H9 (cell line): ENCODE measurements at regions not wholly inside any gene's neighbourhood (a gene's known extent, or its start where the extent isn't known, plus 50 kb on each side); places are given as distances from the start of the nearest gene placed in this dataset.

Experiments used
- DNase-seq: peaks from one replicate; pipeline ENCODE4 v3.0.0-alpha.2; 2017
- H2AFZ ChIP-seq: one replicate; pipeline ENCODE4 v1.6.1; 2013; ENCODE audit warnings: mild to moderate bottlenecking, low read length, control low read depth, moderate library complexity
- H2AK5ac ChIP-seq: 2 replicates; pipeline ENCODE4 v1.6.1; 2013; ENCODE audit warnings: low read length, control low read depth, mixed read lengths; ENCODE audit not compliant: insufficient read length
- H2BK120ac ChIP-seq: one replicate; pipeline ENCODE4 v1.6.1; 2013; ENCODE audit warnings: low read depth, mild to moderate bottlenecking, low read length, control low read depth, inconsistent platforms; ENCODE audit not compliant: poor library complexity, severe bottlenecking
- H2BK12ac ChIP-seq: 2 replicates; pipeline ENCODE4 v1.6.1; 2013; ENCODE audit warnings: low read length, control low read depth, mixed read lengths, low read depth; ENCODE audit not compliant: insufficient read length
- H2BK15ac ChIP-seq: 2 replicates; pipeline ENCODE4 v1.6.1; 2013; ENCODE audit warnings: low read depth, low read length, control low read depth
- H2BK20ac ChIP-seq: one replicate; pipeline ENCODE4 v1.6.1; 2013; ENCODE audit warnings: low read depth, mild to moderate bottlenecking, low read length, control low read depth, inconsistent platforms; ENCODE audit not compliant: poor library complexity, severe bottlenecking
- H2BK5ac ChIP-seq: 2 replicates; pipeline ENCODE4 v1.6.1; 2013; ENCODE audit warnings: low read length, control low read depth, mixed read lengths; ENCODE audit not compliant: insufficient read length
- H3K14ac ChIP-seq: 2 replicates; pipeline ENCODE4 v1.6.1; 2013; ENCODE audit warnings: low read length, control low read depth; ENCODE audit not compliant: insufficient read depth
- H3K18ac ChIP-seq: 2 replicates; pipeline ENCODE4 v1.6.1; 2013; ENCODE audit warnings: low read depth, mild to moderate bottlenecking, mixed read lengths, low read length, control low read depth; ENCODE audit not compliant: insufficient read length
- H3K23ac ChIP-seq: 2 replicates; pipeline ENCODE4 v1.6.1; 2013; ENCODE audit warnings: low read length, control low read depth, mixed read lengths, low read depth; ENCODE audit not compliant: insufficient read length
- H3K23me2 ChIP-seq: 2 replicates; pipeline ENCODE4 v1.6.1; 2013; ENCODE audit warnings: low read depth, mild to moderate bottlenecking, mixed read lengths, low read length, control low read depth; ENCODE audit not compliant: insufficient read length, poor library complexity, severe bottlenecking
- H3K27ac ChIP-seq: 2 replicates; pipeline ENCODE4 v1.5.1; 2013; ENCODE audit warnings: low read length, control low read depth, mixed read lengths, low read depth; ENCODE audit not compliant: insufficient read length
- H3K27me3 ChIP-seq: 2 replicates; pipeline ENCODE4 v1.6.1; 2013; ENCODE audit warnings: low read length, control low read depth, inconsistent platforms; ENCODE audit not compliant: insufficient read depth
- H3K4ac ChIP-seq: 2 replicates; pipeline ENCODE4 v1.6.1; 2013; ENCODE audit warnings: low read depth, mild to moderate bottlenecking, control low read depth, inconsistent platforms, low read length, moderate library complexity
- H3K4me1 ChIP-seq: 2 replicates; pipeline ENCODE4 v1.6.1; 2013; ENCODE audit warnings: low read length, control low read depth, inconsistent platforms; ENCODE audit not compliant: insufficient read depth
- H3K4me2 ChIP-seq: 2 replicates; pipeline ENCODE4 v1.6.1; 2013; ENCODE audit warnings: low read length, control low read depth, mixed read lengths; ENCODE audit not compliant: insufficient read length, insufficient read depth
- H3K56ac ChIP-seq: 2 replicates; pipeline ENCODE4 v1.6.1; 2013; ENCODE audit warnings: low read depth, mild to moderate bottlenecking, mixed read lengths, low read length, control low read depth; ENCODE audit not compliant: insufficient read length
- H3K79me1 ChIP-seq: 2 replicates; pipeline ENCODE4 v1.6.1; 2013; ENCODE audit warnings: low read depth, mild to moderate bottlenecking, moderate library complexity, low read length, control low read depth, inconsistent platforms; ENCODE audit not compliant: insufficient read depth, poor library complexity, severe bottlenecking
- H3K79me2 ChIP-seq: 2 replicates; pipeline ENCODE4 v1.6.1; 2013; ENCODE audit warnings: low read length, control low read depth, inconsistent platforms; ENCODE audit not compliant: insufficient read depth
- H3K9ac ChIP-seq: 2 replicates; pipeline ENCODE4 v1.6.1; 2013; ENCODE audit warnings: low read length, control low read depth, mixed read lengths; ENCODE audit not compliant: insufficient read length; ENCODE audit errors: extremely low read depth
- H3K9me3 ChIP-seq: one replicate; pipeline ENCODE4 v1.6.1; 2013; ENCODE audit warnings: low read depth, low read length, inconsistent platforms; ENCODE audit not compliant: control insufficient read depth
- H3T11ph ChIP-seq: one replicate; pipeline ENCODE4 v1.6.1; 2013; ENCODE audit warnings: mild to moderate bottlenecking, low read length, control low read depth, inconsistent platforms
- H4K20me1 ChIP-seq: one replicate; pipeline ENCODE4 v1.6.1; 2013; ENCODE audit not compliant: control insufficient read depth, insufficient read length, insufficient read depth
- H4K5ac ChIP-seq: 2 replicates; pipeline ENCODE4 v1.6.1; 2013; ENCODE audit warnings: low read depth, mild to moderate bottlenecking, mixed read lengths, low read length, control low read depth; ENCODE audit not compliant: insufficient read length
- H4K8ac ChIP-seq: replicated peaks from 2 replicates; pipeline ENCODE4 v1.6.1; 2013; ENCODE audit warnings: low read length, control low read depth, mixed read lengths, low read depth; ENCODE audit not compliant: insufficient read length
- H4K91ac ChIP-seq: 2 replicates; pipeline ENCODE4 v1.6.1; 2013; ENCODE audit warnings: low read depth, mild to moderate bottlenecking, moderate library complexity, mixed read lengths, low read length, control low read depth; ENCODE audit not compliant: insufficient read length
- H3K27ac Mint-ChIP-seq, 3 experiments: 2 replicates in 2 of 3; 3 replicates in 1 of 3; pipeline ENCODE4 v1.8.0; 2020 to 2021; ENCODE audit warnings: mixed read lengths in 3 of 3, mild to moderate bottlenecking in 1 of 3, moderate library complexity in 1 of 3
- H3K27me3 Mint-ChIP-seq: 2 replicates; pipeline ENCODE4 v1.8.0; 2021; ENCODE audit warnings: low read depth, mild to moderate bottlenecking, moderate library complexity, mixed read lengths
- H3K36me3 Mint-ChIP-seq, 3 experiments: 2 replicates in 2 of 3; 3 replicates in 1 of 3; pipeline ENCODE4 v1.8.0; 2020 to 2021; ENCODE audit warnings: low read depth in 3 of 3, mixed read lengths in 3 of 3; ENCODE audit not compliant: insufficient read depth in 1 of 3
- H3K4me1 Mint-ChIP-seq, 2 experiments: 2 replicates each; pipeline ENCODE4 v1.8.0; 2020; ENCODE audit warnings: mixed read lengths in 2 of 2
- H3K4me3 Mint-ChIP-seq, 2 experiments: 2 replicates in 1 of 2; 3 replicates in 1 of 2; pipeline ENCODE4 v1.8.0; 2020 to 2021; ENCODE audit warnings: mild to moderate bottlenecking in 2 of 2, mixed read lengths in 2 of 2, moderate library complexity in 1 of 2
- H3K9me3 Mint-ChIP-seq, 2 experiments: 2 replicates in 1 of 2; 3 replicates in 1 of 2; pipeline ENCODE4 v1.8.0; 2020; ENCODE audit warnings: mild to moderate bottlenecking in 2 of 2, mixed read lengths in 2 of 2, moderate library complexity in 1 of 2
- CTCF ChIP-seq: fragments of 200-600 bp; sonication (generic); conservative IDR thresholded peaks from 3 replicates; pipeline ENCODE4 v1.8.0; 2021; ENCODE audit warnings: antibody characterized with exemption, mild to moderate bottlenecking
- WGBS: extraction: QIAGEN DNeasy Blood & Tissue Kit; methylation state at CpG from one replicate; pipeline ENCODE4 v1.1.7; 2013; ENCODE audit warnings: missing lambda C conversion rate, low lambda C conversion rate, mixed read lengths; ENCODE audit not compliant: insufficient read length; ENCODE audit errors: extremely low coverage; 5-methylcytosine and 5-hydroxymethylcytosine counted together

- H3K23ac ChIP-seq: no peak overlapping the region
- H4K20me1 ChIP-seq: no peaks in the 10 kb centered on the region
- H3K23me2 ChIP-seq: no peaks in the 10 kb centered on the region
- no peak overlapping the region for H2BK5ac ChIP-seq
- no peak overlapping the region for H3K9ac ChIP-seq
- Mint-ChIP-seq H3K4me3 (no peak overlapping the region), H3K27ac (no peak overlapping the region), H3K9me3 (no peaks in the 10 kb centered on the region; a peak in 1 of 5 replicates), H3K4me1 (peaks cover 17 to 19% of the 10 kb centered on the region in 2 experiments), H3K36me3 (no peaks in the 10 kb centered on the region), H3K27me3 (no peaks in the 10 kb centered on the region; the same call in 1 of the 2 replicates)
- H4K8ac ChIP-seq: no peak overlapping the region
- H3T11ph ChIP-seq: no peak overlapping the region
- no peak overlapping the region for H3K4ac ChIP-seq
- no CpG with 5 or more reads among the region's 3 CpGs for WGBS
- no peak overlapping the region for H4K91ac ChIP-seq
- no peak overlapping the region for H2BK15ac ChIP-seq
- H2BK20ac ChIP-seq: no peak overlapping the region
- no peak overlapping the region for H2BK120ac ChIP-seq
- H3K18ac ChIP-seq: no peak overlapping the region
- H3K4me2 ChIP-seq: no peak overlapping the region
- no peak overlapping the region for H4K5ac ChIP-seq
- no peaks in the 10 kb centered on the region for H3K9me3 ChIP-seq
- no peaks in the 10 kb centered on the region; the same call in 1 of the 2 replicates for H3K4me1 ChIP-seq
- no peak overlapping the region for H3K56ac ChIP-seq
- H2AK5ac ChIP-seq: no peak overlapping the region
- H3K14ac ChIP-seq: no peak overlapping the region
- no peak for TF ChIP-seq CTCF
- H3K27me3 ChIP-seq: no peaks in the 10 kb centered on the region
- H2AFZ ChIP-seq: no peak overlapping the region
- peak; percentile 49 for DNase-seq
- H3K27ac ChIP-seq: no peak overlapping the region
- no peaks in the 10 kb centered on the region for H3K79me1 ChIP-seq
- no peak overlapping the region for H2BK12ac ChIP-seq
- no peaks in the 10 kb centered on the region for H3K79me2 ChIP-seq
Observed at GRCh38 chr1:62991152-62991551, 207.2 kb downstream of the ATG4C start.
